ENCODE measurements at regions not wholly inside any gene's neighbourhood (a gene's known extent, or its start where the extent isn't known, plus 50 kb on each side); places are given as distances from the start of the nearest gene placed in this dataset.

DNA sequence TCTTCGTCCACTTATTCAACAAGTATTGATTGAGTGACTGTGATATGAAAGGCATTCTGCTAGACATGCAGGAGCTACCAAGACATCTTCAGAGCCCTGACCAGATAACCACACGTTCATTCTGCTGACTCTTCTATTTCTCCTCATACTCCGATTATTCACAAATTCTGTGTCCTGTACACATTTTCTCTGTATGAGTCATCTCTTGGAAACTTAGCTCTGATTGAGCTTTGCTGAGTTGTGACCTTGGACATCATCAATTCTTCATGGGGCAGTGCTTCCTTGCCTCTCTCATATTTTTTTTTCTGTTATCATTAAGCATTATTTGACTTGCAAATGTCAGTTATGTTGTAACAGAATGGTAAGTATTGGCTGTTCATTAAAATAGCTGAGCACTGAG lies 351.6 kb upstream of the CNR1 start:
- CTCF ChIA-PET, result interaction anchor here (0.7 kb wide), 1 partner anchor 25 kb away, joined by 3 read pairs; no protein-coding TSS in a partner anchor
- DNase-seq (ENCODE audit: unreplicated experiment), result no peak
- Mint-ChIP-seq H3K27me3 (ENCODE audit: insufficient read depth, unreplicated experiment) (peaks cover 18% of the 10 kb centered on the region), H3K4me3 (ENCODE audit: unreplicated experiment) (no peak overlapping the region), H3K9me3 (ENCODE audit: unreplicated experiment) (no peaks in the 10 kb centered on the region), H3K27ac (ENCODE audit: low read depth, unreplicated experiment) (no peak overlapping the region), H3K4me1 (ENCODE audit: insufficient read depth, unreplicated experiment) (no peaks in the 10 kb centered on the region), H3K36me3 (ENCODE audit: insufficient read depth, unreplicated experiment) (no peaks in the 10 kb centered on the region)
- BruUV-seq (replicated peaks), result no TSS peak
- intact Hi-C loops (cut with micrococcal nuclease), result no loop called here
- TF ChIP-seq, protein P1, sequence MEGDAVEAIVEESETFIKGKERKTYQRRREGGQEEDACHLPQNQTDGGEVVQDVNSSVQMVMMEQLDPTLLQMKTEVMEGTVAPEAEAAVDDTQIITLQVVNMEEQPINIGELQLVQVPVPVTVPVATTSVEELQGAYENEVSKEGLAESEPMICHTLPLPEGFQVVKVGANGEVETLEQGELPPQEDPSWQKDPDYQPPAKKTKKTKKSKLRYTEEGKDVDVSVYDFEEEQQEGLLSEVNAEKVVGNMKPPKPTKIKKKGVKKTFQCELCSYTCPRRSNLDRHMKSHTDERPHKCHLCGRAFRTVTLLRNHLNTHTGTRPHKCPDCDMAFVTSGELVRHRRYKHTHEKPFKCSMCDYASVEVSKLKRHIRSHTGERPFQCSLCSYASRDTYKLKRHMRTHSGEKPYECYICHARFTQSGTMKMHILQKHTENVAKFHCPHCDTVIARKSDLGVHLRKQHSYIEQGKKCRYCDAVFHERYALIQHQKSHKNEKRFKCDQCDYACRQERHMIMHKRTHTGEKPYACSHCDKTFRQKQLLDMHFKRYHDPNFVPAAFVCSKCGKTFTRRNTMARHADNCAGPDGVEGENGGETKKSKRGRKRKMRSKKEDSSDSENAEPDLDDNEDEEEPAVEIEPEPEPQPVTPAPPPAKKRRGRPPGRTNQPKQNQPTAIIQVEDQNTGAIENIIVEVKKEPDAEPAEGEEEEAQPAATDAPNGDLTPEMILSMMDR (IDR thresholded peaks at IDR 0.05; ENCODE audit: unreplicated experiment), result no peak
- POLR2A ChIA-PET, result interaction anchor here (0.6 kb wide), 1 partner anchor 1402 kb away, joined by 3 read pairs; no protein-coding TSS in a partner anchor

DNA sequence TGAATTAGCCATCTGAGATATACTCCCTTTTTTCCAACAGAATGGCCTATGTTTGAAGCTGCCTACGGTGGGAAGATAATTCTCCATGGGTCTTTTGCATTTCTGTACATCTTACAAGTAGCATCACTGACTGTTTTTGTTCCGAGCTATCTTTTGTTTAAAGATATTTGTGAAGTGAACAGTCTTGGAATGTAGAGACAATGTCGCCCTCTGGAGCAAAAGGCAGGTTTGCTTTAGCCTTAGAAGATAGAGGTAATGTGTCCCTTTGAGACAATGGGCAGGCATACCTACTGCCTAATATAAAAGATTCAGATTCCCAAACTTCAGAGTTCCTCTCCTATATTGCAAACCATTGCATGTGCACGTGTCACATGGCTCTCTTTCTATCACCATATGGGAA lies 347.8 kb upstream of the CNR1 start:
- no TSS peak for BruUV-seq (replicated peaks)
- H3K4me3 Mint-ChIP-seq (ENCODE audit: unreplicated experiment), result no peak overlapping the region
- TF ChIP-seq, protein P1 (IDR thresholded peaks at IDR 0.05; ENCODE audit: unreplicated experiment), result no peak
- peak; percentile 7 for DNase-seq (ENCODE audit: unreplicated experiment)
- H3K9me3 Mint-ChIP-seq (ENCODE audit: unreplicated experiment), result no peaks in the 10 kb centered on the region
- H3K27ac Mint-ChIP-seq (ENCODE audit: low read depth, unreplicated experiment), result no peak overlapping the region
- ChIA-PET POLR2A (no interaction called here), CTCF (interaction anchor here (0.6 to 0.7 kb wide), 2 partner anchors 137 to 1158 kb away, joined by 3 read pairs; no protein-coding TSS in a partner anchor)
- H3K4me1 Mint-ChIP-seq (ENCODE audit: insufficient read depth, unreplicated experiment), result no peaks in the 10 kb centered on the region
- H3K36me3 Mint-ChIP-seq (ENCODE audit: insufficient read depth, unreplicated experiment), result no peaks in the 10 kb centered on the region
- intact Hi-C loops (cut with micrococcal nuclease), result no loop called here
- no peaks in the 10 kb centered on the region for H3K27me3 Mint-ChIP-seq (ENCODE audit: insufficient read depth, unreplicated experiment)

- intact Hi-C loops (cut with micrococcal nuclease), result no loop called here
- Mint-ChIP-seq H3K27me3 (ENCODE audit: insufficient read depth, unreplicated experiment) (no peaks in the 10 kb centered on the region), H3K4me3 (ENCODE audit: unreplicated experiment) (no peak overlapping the region), H3K9me3 (ENCODE audit: unreplicated experiment) (no peaks in the 10 kb centered on the region), H3K27ac (ENCODE audit: low read depth, unreplicated experiment) (no peak overlapping the region), H3K36me3 (ENCODE audit: insufficient read depth, unreplicated experiment) (no peaks in the 10 kb centered on the region), H3K4me1 (ENCODE audit: insufficient read depth, unreplicated experiment) (no peaks in the 10 kb centered on the region)
- TF ChIP-seq, protein P1 (IDR thresholded peaks at IDR 0.05; ENCODE audit: unreplicated experiment), result no peak
- POLR2A ChIA-PET, result no interaction called here
- DNase-seq (ENCODE audit: unreplicated experiment), result no peak
- BruUV-seq (replicated peaks), result no TSS peak
- CTCF ChIA-PET, result interaction anchor here (0.6 kb wide), 3 partner anchors 127 to 1158 kb away, joined by 3 to 4 read pairs (median 3); no protein-coding TSS in a partner anchor
Observed at GRCh38 chr6:88513471-88513870, 347.3 kb upstream of the CNR1 start.

- H3K4me3 Mint-ChIP-seq (ENCODE audit: unreplicated experiment), result no peak overlapping the region
- CTCF ChIA-PET, result interaction anchor here (0.6 to 0.9 kb wide), 5 partner anchors 20 to 1157 kb away, joined by 3 to 5 read pairs (median 3); no protein-coding TSS in a partner anchor
Observed at GRCh38 chr6:88512951-88513350, 346.8 kb upstream of the CNR1 start.

More at GRCh38 chr6:88512951-88513350, 346.8 kb upstream of the CNR1 start:
- Mint-ChIP-seq H3K27ac (ENCODE audit: low read depth, unreplicated experiment) (no peak overlapping the region), H3K9me3 (ENCODE audit: unreplicated experiment) (no peaks in the 10 kb centered on the region), H3K36me3 (ENCODE audit: insufficient read depth, unreplicated experiment) (no peaks in the 10 kb centered on the region), H3K4me1 (ENCODE audit: insufficient read depth, unreplicated experiment) (no peaks in the 10 kb centered on the region), H3K27me3 (ENCODE audit: insufficient read depth, unreplicated experiment) (no peaks in the 10 kb centered on the region)
- POLR2A ChIA-PET, result no interaction called here
- intact Hi-C loops (cut with micrococcal nuclease), result no loop called here
- TF ChIP-seq, protein P1 (IDR thresholded peaks at IDR 0.05; ENCODE audit: unreplicated experiment), result no peak
- BruUV-seq (replicated peaks), result no TSS peak
- peak; percentile 7 for DNase-seq (ENCODE audit: unreplicated experiment)
